ENCODE measurements at regions not wholly inside any gene's neighbourhood (a gene's known extent, or its start where the extent isn't known, plus 50 kb on each side); places are given as distances from the start of the nearest gene placed in this dataset.

- Histone ChIP-seq H3K79me2 (ENCODE audit: insufficient read depth, low read length) (no peaks in the 10 kb centered on the region), H3K4me1 (ENCODE audit: control insufficient read depth in 1 of 2, insufficient read depth in 2 of 2, low read length in 2 of 2) (no peaks in the 10 kb centered on the region), H3K27ac (ENCODE audit: low read depth in 1 of 2, low read length in 2 of 2) (no peak overlapping the region), H3K9ac (ENCODE audit: insufficient read depth, low read length, poor library complexity, severe bottlenecking) (no peak overlapping the region), H3K4me3 (replicated peaks in 1 of 3; ENCODE audit: low read depth in 2 of 3, low read length in 3 of 3) (no peak overlapping the region), H3K27me3 (ENCODE audit: control insufficient read depth in 2 of 2, insufficient read depth in 2 of 2, low read length in 2 of 2) (no peaks in the 10 kb centered on the region), H3K4me2 (replicated peaks; ENCODE audit: extremely low read depth, low read length, poor library complexity, severe bottlenecking) (no peak overlapping the region), H3K36me3 (replicated peaks in 1 of 2; ENCODE audit: control insufficient read depth in 1 of 2, insufficient read depth in 2 of 2, low read length in 2 of 2) (no peaks in the 10 kb centered on the region), H2AFZ (ENCODE audit: insufficient read depth, low read depth, low read length, poor library complexity, severe bottlenecking) (no peak overlapping the region), H4K20me1 (ENCODE audit: insufficient read depth, low read length) (no peaks in the 10 kb centered on the region), H3K9me3 (replicated peaks in 1 of 2; ENCODE audit: control insufficient read depth in 1 of 2, insufficient read depth in 1 of 2, low read length in 2 of 2) (no peaks in the 10 kb centered on the region)
- no peaks in the 10 kb centered on the region for H3K36me3 Mint-ChIP-seq
- WGBS (ENCODE audit: insufficient coverage) = no CpG with 5 or more reads among the region's 3 CpGs
- H3K9me3 Mint-ChIP-seq = peaks cover 0 to 3% (median 0%) of the 10 kb centered on the region in 7 donors
- peaks cover 0 to 1% (median 0%) of the 10 kb centered on the region in 3 donors for H3K27me3 Mint-ChIP-seq (ENCODE audit: low read depth in 3 of 3)
- intact Hi-C loops (cut with micrococcal nuclease) = no loop called here
- H3K27ac Mint-ChIP-seq = no peak overlapping the region
- TF ChIP-seq CTCF (IDR thresholded peaks at IDR 0.05) = no peak
- H3K4me3 Mint-ChIP-seq = no peak overlapping the region
- no peaks in the 10 kb centered on the region for H3K4me1 Mint-ChIP-seq
- no peak for DNase-seq
Observed at GRCh38 chr6:92710048-92710447, 709.3 kb downstream of the EPHA7 start.

- WGBS (ENCODE audit: insufficient coverage) = no CpG with 5 or more reads among the region's 1 CpG
- H3K9me3 ChIP-seq (replicated peaks in 1 of 2; ENCODE audit: control insufficient read depth in 1 of 2, insufficient read depth in 1 of 2, low read length in 2 of 2) = no peaks in the 10 kb centered on the region
- no peak overlapping the region for H3K4me2 ChIP-seq (replicated peaks; ENCODE audit: extremely low read depth, low read length, poor library complexity, severe bottlenecking)
- no peaks in the 10 kb centered on the region for H3K36me3 ChIP-seq (replicated peaks in 1 of 2; ENCODE audit: control insufficient read depth in 1 of 2, insufficient read depth in 2 of 2, low read length in 2 of 2)
- H2AFZ ChIP-seq (ENCODE audit: insufficient read depth, low read depth, low read length, poor library complexity, severe bottlenecking) = no peak overlapping the region
- Mint-ChIP-seq H3K4me3 (no peak overlapping the region), H3K27ac (no peak overlapping the region), H3K36me3 (no peaks in the 10 kb centered on the region), H3K4me1 (no peaks in the 10 kb centered on the region), H3K9me3 (peaks cover 0 to 3% (median 0%) of the 10 kb centered on the region in 7 donors), H3K27me3 (ENCODE audit: low read depth in 3 of 3) (peaks cover 0 to 1% (median 0%) of the 10 kb centered on the region in 3 donors)
- no peak for DNase-seq
- TF ChIP-seq CTCF (IDR thresholded peaks at IDR 0.05) = no peak
- no peak overlapping the region for H3K27ac ChIP-seq (ENCODE audit: low read depth in 1 of 2, low read length in 2 of 2)
- no peaks in the 10 kb centered on the region for H3K4me1 ChIP-seq (ENCODE audit: control insufficient read depth in 1 of 2, insufficient read depth in 2 of 2, low read length in 2 of 2)
- no peaks in the 10 kb centered on the region for H3K79me2 ChIP-seq (ENCODE audit: insufficient read depth, low read length)
- H3K9ac ChIP-seq (ENCODE audit: insufficient read depth, low read length, poor library complexity, severe bottlenecking) = no peak overlapping the region
- no peak overlapping the region for H3K4me3 ChIP-seq (replicated peaks in 1 of 3; ENCODE audit: low read depth in 2 of 3, low read length in 3 of 3)
- no peaks in the 10 kb centered on the region for H4K20me1 ChIP-seq (ENCODE audit: insufficient read depth, low read length)
- intact Hi-C loops (cut with micrococcal nuclease) = no loop called here
- H3K27me3 ChIP-seq (ENCODE audit: control insufficient read depth in 2 of 2, insufficient read depth in 2 of 2, low read length in 2 of 2) = no peaks in the 10 kb centered on the region
Observed at GRCh38 chr6:92708945-92709344, 710.4 kb downstream of the EPHA7 start.
